OCI-LY3 (cell line): ENCODE measurements at regions not wholly inside any gene's neighbourhood (a gene's known extent, or its start where the extent isn't known, plus 50 kb on each side); places are given as distances from the start of the nearest gene placed in this dataset.

Experiments used
- EZH2phosphoT487 ChIP-seq: fragments of 200-600 bp; shearing (Covaris generic); IDR thresholded peaks from 2 replicates; pipeline ENCODE4 v1.6.1; 2018; ENCODE audit warnings: antibody characterized with exemption, mixed run types, low read depth
- TF ChIP-seq, protein P1 (sequence below): fragments of 200-600, 300-600 bp; sonication (generic); IDR thresholded peaks from 2 replicates; pipeline ENCODE4 v1.5.1; 2014; ENCODE audit warnings: antibody characterized with exemption, low read length, low read depth

DNA sequence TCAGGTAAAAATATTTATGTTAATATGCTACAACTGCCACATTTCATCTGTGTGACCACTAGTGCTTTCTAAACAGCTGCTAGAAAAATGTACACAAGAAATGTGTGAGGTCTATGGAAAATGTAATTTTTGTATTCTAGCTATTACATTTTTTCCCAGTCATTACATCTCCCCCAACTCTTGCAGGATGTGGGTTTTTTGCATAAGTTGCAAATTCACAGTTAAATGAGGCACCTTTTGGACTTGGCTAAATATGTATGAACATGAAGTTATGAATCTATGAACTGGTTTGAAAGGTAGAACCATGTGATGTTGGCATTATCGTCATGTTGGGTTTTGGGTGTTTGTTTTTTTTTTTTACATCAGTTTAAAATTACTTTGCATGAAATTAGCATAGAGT lies 590.4 kb upstream of the WWC1 start:
- TF ChIP-seq, protein P1, sequence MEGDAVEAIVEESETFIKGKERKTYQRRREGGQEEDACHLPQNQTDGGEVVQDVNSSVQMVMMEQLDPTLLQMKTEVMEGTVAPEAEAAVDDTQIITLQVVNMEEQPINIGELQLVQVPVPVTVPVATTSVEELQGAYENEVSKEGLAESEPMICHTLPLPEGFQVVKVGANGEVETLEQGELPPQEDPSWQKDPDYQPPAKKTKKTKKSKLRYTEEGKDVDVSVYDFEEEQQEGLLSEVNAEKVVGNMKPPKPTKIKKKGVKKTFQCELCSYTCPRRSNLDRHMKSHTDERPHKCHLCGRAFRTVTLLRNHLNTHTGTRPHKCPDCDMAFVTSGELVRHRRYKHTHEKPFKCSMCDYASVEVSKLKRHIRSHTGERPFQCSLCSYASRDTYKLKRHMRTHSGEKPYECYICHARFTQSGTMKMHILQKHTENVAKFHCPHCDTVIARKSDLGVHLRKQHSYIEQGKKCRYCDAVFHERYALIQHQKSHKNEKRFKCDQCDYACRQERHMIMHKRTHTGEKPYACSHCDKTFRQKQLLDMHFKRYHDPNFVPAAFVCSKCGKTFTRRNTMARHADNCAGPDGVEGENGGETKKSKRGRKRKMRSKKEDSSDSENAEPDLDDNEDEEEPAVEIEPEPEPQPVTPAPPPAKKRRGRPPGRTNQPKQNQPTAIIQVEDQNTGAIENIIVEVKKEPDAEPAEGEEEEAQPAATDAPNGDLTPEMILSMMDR: no peak
- TF ChIP-seq EZH2phosphoT487: no peak
